ENCODE measurements at regions not wholly inside any gene's neighbourhood (a gene's known extent, or its start where the extent isn't known, plus 50 kb on each side); places are given as distances from the start of the nearest gene placed in this dataset.

GRCh38 chrX:69285401-69285877 is 120.2 kb upstream of the PJA1 start:
- TF ChIP-seq POLR2A (IDR thresholded peaks at IDR 0.05) (no peak), CTCF (IDR thresholded peaks at IDR 0.05) (no peak)

All from testis (tissue), 2 donors.